Caco-2 (cell line): ENCODE measurements at regions not wholly inside any gene's neighbourhood (a gene's known extent, or its start where the extent isn't known, plus 50 kb on each side); places are given as distances from the start of the nearest gene placed in this dataset.

Experiments
- BruUV-seq: library from RNA; stranded (reverse); fragments of 400-500 nt; replicated peaks from 2 replicates; lab custom pipeline; 2021; lab: Mats Ljungman, UMichigan
- CTCF ChIA-PET: fragments of 300-600 bp; sonication (Branson Sonifier 250); formaldehyde crosslinking; loops from one replicate; lab custom pipeline; 2022; ENCODE audit warnings: antibody characterized with exemption; lab: Charles Lee
- POLR2A ChIA-PET: fragments of 300-600 bp; sonication (Branson Sonifier 250); formaldehyde crosslinking; loops from one replicate; lab custom pipeline; 2022; ENCODE audit warnings: antibody characterized with exemption; lab: Charles Lee
- DNase-seq, 2 experiments: peaks; one replicate each; pipeline versions ENCODE4 v3.0.0 to v3.0.0-alpha.2; 2020 to 2022
- H3K27me3 ChIP-seq: replicated peaks from 2 replicates; pipeline ENCODE4 v1.6.0; 2011; ENCODE audit warnings: low read length; ENCODE audit not compliant: control insufficient read depth, insufficient read depth
- H3K36me3 ChIP-seq: 2 replicates; pipeline ENCODE4 v1.5.1; 2011; ENCODE audit warnings: low read length; ENCODE audit not compliant: control insufficient read depth, insufficient read depth
- H3K4me1 ChIP-seq: fragments of 250-450 bp; sonication (Bioruptor Pico); 2 replicates; pipeline ENCODE4 v1.5.1; 2020; ENCODE audit warnings: mild to moderate bottlenecking
- H3K4me3 ChIP-seq: 2 replicates; pipeline ENCODE4 v1.5.1; 2011; ENCODE audit warnings: low read depth, mild to moderate bottlenecking, control low read depth, low read length
- H3K9me3 ChIP-seq: fragments of 250-450 bp; sonication (Bioruptor Pico); 2 replicates; pipeline ENCODE4 v1.5.1; 2020; ENCODE audit warnings: mild to moderate bottlenecking, moderate library complexity
- H3K27ac Mint-ChIP-seq: one replicate; pipeline ENCODE4 v1.8.0; 2022; ENCODE audit warnings: mixed read lengths; ENCODE audit not compliant: unreplicated experiment
- H3K27me3 Mint-ChIP-seq: one replicate; pipeline ENCODE4 v1.8.0; 2022; ENCODE audit warnings: mixed read lengths; ENCODE audit not compliant: insufficient read depth, unreplicated experiment
- H3K36me3 Mint-ChIP-seq: one replicate; pipeline ENCODE4 v1.8.0; 2022; ENCODE audit warnings: mild to moderate bottlenecking, mixed read lengths; ENCODE audit not compliant: insufficient read depth, unreplicated experiment
- H3K4me1 Mint-ChIP-seq: one replicate; pipeline ENCODE4 v1.8.0; 2022; ENCODE audit warnings: low read depth, mixed read lengths; ENCODE audit not compliant: unreplicated experiment
- H3K4me3 Mint-ChIP-seq: one replicate; pipeline ENCODE4 v1.8.0; 2022; ENCODE audit warnings: mild to moderate bottlenecking, moderate library complexity, mixed read lengths; ENCODE audit not compliant: unreplicated experiment
- H3K9me3 Mint-ChIP-seq: one replicate; pipeline ENCODE4 v1.8.0; 2022; ENCODE audit warnings: mixed read lengths; ENCODE audit not compliant: unreplicated experiment
- intact Hi-C: fragments of 100-400 bp; cut with micrococcal nuclease; formaldehyde crosslinking; loops from one replicate; pipeline ENCODE4 v1.10.0; 2022; ENCODE audit not compliant: unreplicated experiment
- TF ChIP-seq, protein P1 (sequence below), 2 experiments: fragments of 200-600 bp in 1 of 2; IDR thresholded peaks; 1 replicate in 1 of 2; 2 replicates in 1 of 2; pipeline versions ENCODE4 v1.5.1 to v1.8.0; 2011 to 2022; ENCODE audit warnings: antibody characterized with exemption in 1 of 2, control low read depth in 1 of 2, inconsistent platforms in 1 of 2, low read depth in 1 of 2, low read length in 1 of 2, mild to moderate bottlenecking in 1 of 2, moderate library complexity in 1 of 2; ENCODE audit not compliant: insufficient read depth in 1 of 2, severe bottlenecking in 1 of 2, unreplicated experiment in 1 of 2

DNA sequence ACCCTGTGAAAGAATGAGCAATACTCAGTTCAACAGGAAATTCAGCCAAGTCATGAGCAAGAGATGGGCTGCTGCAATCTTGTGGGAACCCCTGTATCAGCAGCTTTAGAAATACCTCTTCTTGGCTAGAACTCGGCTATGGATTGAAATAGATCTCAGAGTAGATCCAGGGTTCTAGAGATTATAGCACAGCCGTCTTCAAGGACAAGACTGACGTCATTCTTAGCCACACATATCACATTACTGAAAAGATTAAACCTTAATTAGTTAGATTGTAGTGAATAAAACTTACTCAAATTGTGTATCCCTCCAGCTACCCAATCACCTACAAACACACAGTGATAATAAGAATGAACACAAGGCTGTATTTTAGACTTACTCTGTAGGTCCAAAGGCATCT, 776.4 kb downstream of the EPHA4 start:
- no peak overlapping the region for H3K4me3 ChIP-seq
- Mint-ChIP-seq H3K36me3 (no peaks in the 10 kb centered on the region), H3K27me3 (peaks cover 4% of the 10 kb centered on the region), H3K9me3 (peaks cover 6% of the 10 kb centered on the region), H3K4me1 (no peaks in the 10 kb centered on the region), H3K4me3 (no peak overlapping the region), H3K27ac (no peak overlapping the region)
- POLR2A ChIA-PET = no interaction called here
- H3K27me3 ChIP-seq = no peaks in the 10 kb centered on the region
- H3K36me3 ChIP-seq = no peaks in the 10 kb centered on the region
- CTCF ChIA-PET = no interaction called here
- H3K4me1 ChIP-seq = no peaks in the 10 kb centered on the region
- no peaks in the 10 kb centered on the region for H3K9me3 ChIP-seq
- DNase-seq = no peak
- BruUV-seq = no TSS peak
- TF ChIP-seq, protein P1, sequence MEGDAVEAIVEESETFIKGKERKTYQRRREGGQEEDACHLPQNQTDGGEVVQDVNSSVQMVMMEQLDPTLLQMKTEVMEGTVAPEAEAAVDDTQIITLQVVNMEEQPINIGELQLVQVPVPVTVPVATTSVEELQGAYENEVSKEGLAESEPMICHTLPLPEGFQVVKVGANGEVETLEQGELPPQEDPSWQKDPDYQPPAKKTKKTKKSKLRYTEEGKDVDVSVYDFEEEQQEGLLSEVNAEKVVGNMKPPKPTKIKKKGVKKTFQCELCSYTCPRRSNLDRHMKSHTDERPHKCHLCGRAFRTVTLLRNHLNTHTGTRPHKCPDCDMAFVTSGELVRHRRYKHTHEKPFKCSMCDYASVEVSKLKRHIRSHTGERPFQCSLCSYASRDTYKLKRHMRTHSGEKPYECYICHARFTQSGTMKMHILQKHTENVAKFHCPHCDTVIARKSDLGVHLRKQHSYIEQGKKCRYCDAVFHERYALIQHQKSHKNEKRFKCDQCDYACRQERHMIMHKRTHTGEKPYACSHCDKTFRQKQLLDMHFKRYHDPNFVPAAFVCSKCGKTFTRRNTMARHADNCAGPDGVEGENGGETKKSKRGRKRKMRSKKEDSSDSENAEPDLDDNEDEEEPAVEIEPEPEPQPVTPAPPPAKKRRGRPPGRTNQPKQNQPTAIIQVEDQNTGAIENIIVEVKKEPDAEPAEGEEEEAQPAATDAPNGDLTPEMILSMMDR (IDR thresholded peaks at IDR 0.05; ENCODE audit: insufficient read depth in 1 of 2, low read depth in 1 of 2, low read length in 1 of 2, severe bottlenecking in 1 of 2, unreplicated experiment in 1 of 2) = no peak
- intact Hi-C loops = no loop called here

DNA sequence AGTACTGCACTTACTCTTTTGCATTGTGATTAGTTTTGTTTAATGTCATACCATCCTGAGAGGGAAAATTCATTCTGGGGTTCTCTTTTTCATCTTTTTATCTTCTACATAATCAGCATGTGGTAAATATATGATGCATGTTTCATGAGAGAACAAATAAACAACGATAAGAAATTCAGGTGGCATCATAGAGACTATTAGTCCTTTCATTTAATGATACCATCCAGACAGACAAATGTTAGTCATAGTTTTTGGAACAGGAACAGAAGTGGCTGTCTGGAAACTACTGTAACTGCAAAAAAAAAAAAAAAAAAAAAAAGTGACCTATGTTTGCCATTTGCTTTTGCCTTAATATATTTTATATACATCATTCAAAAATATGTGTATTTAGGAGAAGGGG, 761.0 kb downstream of the EPHA4 start:
- Histone ChIP-seq H3K4me3 (no peak overlapping the region), H3K27me3 (no peaks in the 10 kb centered on the region), H3K9me3 (no peaks in the 10 kb centered on the region), H3K36me3 (no peaks in the 10 kb centered on the region), H3K4me1 (no peaks in the 10 kb centered on the region)
- Mint-ChIP-seq H3K9me3 (no peaks in the 10 kb centered on the region), H3K27me3 (peaks cover 6% of the 10 kb centered on the region), H3K27ac (no peak overlapping the region), H3K4me3 (no peak overlapping the region), H3K36me3 (no peaks in the 10 kb centered on the region), H3K4me1 (no peaks in the 10 kb centered on the region)
- ChIA-PET CTCF (no interaction called here), POLR2A (no interaction called here)
- no peak for DNase-seq
- no TSS peak for BruUV-seq
- TF ChIP-seq, protein P1 (IDR thresholded peaks at IDR 0.05; ENCODE audit: insufficient read depth in 1 of 2, low read depth in 1 of 2, low read length in 1 of 2, severe bottlenecking in 1 of 2, unreplicated experiment in 1 of 2) = no peak
- intact Hi-C loops = no loop called here

DNA sequence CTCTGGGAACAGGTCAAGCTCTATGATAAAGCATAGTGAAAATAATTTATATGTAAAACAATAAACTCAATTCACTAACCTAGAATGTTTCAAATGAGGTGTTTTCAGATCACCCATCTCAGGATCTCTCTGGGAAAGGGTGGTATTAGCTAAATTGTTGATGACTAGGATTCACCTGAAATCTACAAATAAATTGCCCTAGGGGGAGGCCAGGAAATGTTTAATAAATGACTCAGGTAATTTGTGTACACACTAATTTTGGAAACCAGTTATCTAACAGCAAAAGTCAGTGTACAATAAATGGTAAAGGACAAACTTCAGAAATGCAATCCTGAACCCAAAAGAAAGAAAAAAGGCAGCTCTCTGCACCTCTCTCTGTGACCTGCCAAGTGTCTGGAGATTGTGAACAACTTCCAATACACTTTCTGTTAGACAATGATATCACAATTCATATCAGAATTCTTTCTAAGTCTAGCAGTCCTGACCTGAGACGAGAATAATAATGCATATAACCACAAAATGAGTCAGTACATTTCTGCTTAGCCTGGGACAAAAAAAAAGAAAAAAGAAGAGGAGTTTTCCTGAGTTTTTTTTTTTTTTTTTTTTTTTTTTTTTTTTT, 760.0 kb downstream of the EPHA4 start:
- Histone ChIP-seq H3K27me3 (no peaks in the 10 kb centered on the region), H3K4me3 (no peak overlapping the region), H3K4me1 (no peaks in the 10 kb centered on the region), H3K9me3 (no peaks in the 10 kb centered on the region), H3K36me3 (no peaks in the 10 kb centered on the region)
- TF ChIP-seq, protein P1 (IDR thresholded peaks at IDR 0.05; ENCODE audit: insufficient read depth in 1 of 2, low read depth in 1 of 2, low read length in 1 of 2, severe bottlenecking in 1 of 2, unreplicated experiment in 1 of 2) = no peak
- Mint-ChIP-seq H3K4me1 (no peaks in the 10 kb centered on the region), H3K4me3 (no peak overlapping the region), H3K9me3 (no peaks in the 10 kb centered on the region), H3K27me3 (peaks cover 4% of the 10 kb centered on the region), H3K27ac (no peak overlapping the region), H3K36me3 (no peaks in the 10 kb centered on the region)
- intact Hi-C loops = no loop called here
- CTCF ChIA-PET = no interaction called here
- POLR2A ChIA-PET = no interaction called here
- no peak for DNase-seq
- BruUV-seq = no TSS peak
